ENCODE measurements at regions not wholly inside any gene's neighbourhood (a gene's known extent, or its start where the extent isn't known, plus 50 kb on each side); places are given as distances from the start of the nearest gene placed in this dataset.
A peak's percentile ranks its signal among the peaks of the same experiment; 100 is the strongest.

- no peaks in the 10 kb centered on the region for H3K36me3 Mint-ChIP-seq (ENCODE audit: low read depth)
- no peak for TF ChIP-seq CTCF (conservative IDR thresholded peaks at IDR 0.05)
- H3K4me3 Mint-ChIP-seq: no peak overlapping the region
- H3K9me3 Mint-ChIP-seq: no peaks in the 10 kb centered on the region
- H3K27me3 Mint-ChIP-seq (ENCODE audit: low read depth): no peaks in the 10 kb centered on the region
- H3K27ac Mint-ChIP-seq (ENCODE audit: unreplicated experiment): no peak overlapping the region
- DNase-seq (ENCODE audit: low read depth, low spot score): no peak
- H3K4me1 Mint-ChIP-seq: peaks cover 17% of the 10 kb centered on the region
Measured at GRCh38 chr3:148186881-148187280, 510.8 kb upstream of the AGTR1 start.

- no peaks in the 10 kb centered on the region for H3K36me3 Mint-ChIP-seq (ENCODE audit: low read depth)
Measured at GRCh38 chr3:148187296-148187695, 510.4 kb upstream of the AGTR1 start.

GRCh38 chr3:148190441-148190990, 507.2 kb upstream of the AGTR1 start:
- peaks cover 1% of the 10 kb centered on the region for H3K9me3 Mint-ChIP-seq
- no peaks in the 10 kb centered on the region for H3K27me3 Mint-ChIP-seq (ENCODE audit: low read depth)

More at GRCh38 chr3:148187296-148187695, 510.4 kb upstream of the AGTR1 start:
- Mint-ChIP-seq H3K4me3 (no peak overlapping the region), H3K27ac (ENCODE audit: unreplicated experiment) (no peak overlapping the region), H3K4me1 (peaks cover 22% of the 10 kb centered on the region), H3K27me3 (ENCODE audit: low read depth) (no peaks in the 10 kb centered on the region), H3K9me3 (no peaks in the 10 kb centered on the region)
- no peak for TF ChIP-seq CTCF (conservative IDR thresholded peaks at IDR 0.05)
- DNase-seq (ENCODE audit: low read depth, low spot score): no peak

GRCh38 chr3:148191966-148192365, 505.7 kb upstream of the AGTR1 start:
- no peaks in the 10 kb centered on the region for H3K27me3 Mint-ChIP-seq (ENCODE audit: low read depth)
- H3K4me1 Mint-ChIP-seq: peaks cover 26% of the 10 kb centered on the region
- DNase-seq (ENCODE audit: low read depth, low spot score): no peak
- H3K9me3 Mint-ChIP-seq: peaks cover 5% of the 10 kb centered on the region
- no peaks in the 10 kb centered on the region for H3K36me3 Mint-ChIP-seq (ENCODE audit: low read depth)
- peak overlapping the region; percentile 38 for H3K4me3 Mint-ChIP-seq
- H3K27ac Mint-ChIP-seq (ENCODE audit: unreplicated experiment): no peak overlapping the region
- no peak for TF ChIP-seq CTCF (conservative IDR thresholded peaks at IDR 0.05)

More at GRCh38 chr3:148190441-148190990, 507.2 kb upstream of the AGTR1 start:
- no peak for TF ChIP-seq CTCF (conservative IDR thresholded peaks at IDR 0.05)
- peak overlapping the region; percentile 4 for H3K27ac Mint-ChIP-seq (ENCODE audit: unreplicated experiment)
- peaks cover 26% of the 10 kb centered on the region for H3K4me1 Mint-ChIP-seq
- DNase-seq (ENCODE audit: low read depth, low spot score): no peak
- H3K4me3 Mint-ChIP-seq: no peak overlapping the region
- no peaks in the 10 kb centered on the region for H3K36me3 Mint-ChIP-seq (ENCODE audit: low read depth)

GRCh38 chr3:148197061-148197460, 500.6 kb upstream of the AGTR1 start:
- H3K36me3 Mint-ChIP-seq (ENCODE audit: low read depth): peaks cover 2% of the 10 kb centered on the region
- peaks cover 8% of the 10 kb centered on the region for H3K9me3 Mint-ChIP-seq
- no peaks in the 10 kb centered on the region for H3K27me3 Mint-ChIP-seq (ENCODE audit: low read depth)
- no peak for TF ChIP-seq CTCF (conservative IDR thresholded peaks at IDR 0.05)
- DNase-seq (ENCODE audit: low read depth, low spot score): no peak
- no peak overlapping the region for H3K27ac Mint-ChIP-seq (ENCODE audit: unreplicated experiment)
- H3K4me1 Mint-ChIP-seq: peaks cover 6% of the 10 kb centered on the region
- no peak overlapping the region for H3K4me3 Mint-ChIP-seq

Data from neural crest cell (in vitro differentiated cells).